Superior temporal gyrus (tissue), 1 donor: ENCODE measurements at regions not wholly inside any gene's neighbourhood (a gene's known extent, or its start where the extent isn't known, plus 50 kb on each side); places are given as distances from the start of the nearest gene placed in this dataset.
"Not testable (repeated sequence)": the region's sequence is repeated elsewhere in the genome, so short reads cannot be mapped to it uniquely, and the experiment has no call there.

Experiments
- DNase-seq: peaks from one replicate; pipeline ENCODE4 v3.0.0-alpha.2; 2016; ENCODE audit errors: extremely low spot score

- DNase-seq = no peak
Observed at GRCh38 chr12:87425942-87426554, 603.2 kb downstream of the C12orf50 start.

- not testable (repeated sequence) for DNase-seq
Observed at GRCh38 chr12:87421233-87421632, 608.0 kb downstream of the C12orf50 start.

- no peak for DNase-seq
Observed at GRCh38 chr12:87413784-87414183, 615.4 kb downstream of the C12orf50 start.

- no peak for DNase-seq
Observed at GRCh38 chr12:87406926-87407325, 622.3 kb downstream of the C12orf50 start.

- no peak for DNase-seq
Observed at GRCh38 chr12:87405918-87406317, 623.3 kb downstream of the C12orf50 start.

GRCh38 chr12:87394168-87394567, 635.0 kb downstream of the C12orf50 start:
- DNase-seq = not testable (repeated sequence)

GRCh38 chr12:87388376-87388775, 640.8 kb downstream of the C12orf50 start:
- no peak for DNase-seq

- no peak for DNase-seq
Observed at GRCh38 chr12:87385322-87385721, 643.9 kb downstream of the C12orf50 start.

GRCh38 chr12:87384226-87384625, 645.0 kb downstream of the C12orf50 start:
- DNase-seq = no peak

- no peak for DNase-seq
Observed at GRCh38 chr12:87383680-87384079, 645.5 kb downstream of the C12orf50 start.

- no peak for DNase-seq
Observed at GRCh38 chr12:87382959-87383566, 646.1 kb downstream of the C12orf50 start.

GRCh38 chr12:87382436-87382835, 646.8 kb downstream of the C12orf50 start:
- no peak for DNase-seq

GRCh38 chr12:87381742-87382141, 647.5 kb downstream of the C12orf50 start:
- DNase-seq = no peak

GRCh38 chr12:87378526-87378925, 650.7 kb downstream of the C12orf50 start:
- no peak for DNase-seq

GRCh38 chr12:87376722-87377121, 652.5 kb downstream of the C12orf50 start:
- no peak for DNase-seq

GRCh38 chr12:87369161-87369560, 660.0 kb downstream of the C12orf50 start:
- no peak for DNase-seq

GRCh38 chr12:87368259-87368658, 660.9 kb downstream of the C12orf50 start:
- no peak for DNase-seq

- DNase-seq = no peak
Observed at GRCh38 chr12:87365423-87365822, 663.8 kb downstream of the C12orf50 start.

GRCh38 chr12:87363497-87364084, 665.6 kb downstream of the C12orf50 start:
- no peak for DNase-seq

- DNase-seq = no peak
Observed at GRCh38 chr12:87349681-87350080, 679.5 kb downstream of the C12orf50 start.

GRCh38 chr12:87348071-87348470, 681.1 kb downstream of the C12orf50 start:
- DNase-seq = no peak

- no peak for DNase-seq
Observed at GRCh38 chr12:87344699-87345098, 684.5 kb downstream of the C12orf50 start.

GRCh38 chr12:87338681-87339080, 690.5 kb downstream of the C12orf50 start:
- no peak for DNase-seq
